CD4-positive, alpha-beta T cell (primary cell): ENCODE measurements at regions not wholly inside any gene's neighbourhood (a gene's known extent, or its start where the extent isn't known, plus 50 kb on each side); places are given as distances from the start of the nearest gene placed in this dataset.

Experiments
- ATAC-seq: fragments of 200-7000 bp; cut with Tn5 transposase; one replicate; pipeline ENCODE4 v1.10.0; 2022; ENCODE audit warnings: mild to moderate bottlenecking; ENCODE audit not compliant: poor library complexity
- CTCF ChIA-PET: fragments of 350-600 bp; sonication (Branson Sonifier 250); formaldehyde crosslinking; loops from one replicate; lab custom pipeline; 2021; ENCODE audit warnings: antibody characterized with exemption, inconsistent platforms; lab: Charles Lee
- POLR2A ChIA-PET: fragments of 350-600 bp; sonication (Branson Sonifier 250); formaldehyde crosslinking; loops from one replicate; lab custom pipeline; 2021; ENCODE audit warnings: antibody characterized with exemption, inconsistent platforms; lab: Charles Lee
- DNase-seq, 14 experiments: peaks; one replicate each; pipeline ENCODE4 v3.0.0-alpha.2; 2013 to 2020; ENCODE audit warnings: mixed read lengths in 2 of 14
- H3K27ac ChIP-seq, 2 donors: one replicate each; pipeline versions ENCODE4 v1.5.1 to v1.7.0; 2013; ENCODE audit warnings: low read length in 2 of 2, low read depth in 1 of 2, mild to moderate bottlenecking in 1 of 2
- H3K27me3 ChIP-seq, 2 experiments: 1 replicate in 1 of 2; 2 replicates in 1 of 2; pipeline versions ENCODE4 v1.6.1 to v1.7.0; 2013; ENCODE audit warnings: low read length in 2 of 2, control low read depth in 1 of 2, mild to moderate bottlenecking in 1 of 2, moderate library complexity in 1 of 2; ENCODE audit not compliant: insufficient read depth in 2 of 2, control insufficient read depth in 1 of 2
- H3K36me3 ChIP-seq: one replicate; pipeline ENCODE4 v1.6.1; 2013; ENCODE audit warnings: low read length, control low read depth; ENCODE audit not compliant: insufficient read depth
- H3K4me1 ChIP-seq: one replicate; pipeline ENCODE4 v1.6.1; 2013; ENCODE audit warnings: low read length, control low read depth; ENCODE audit not compliant: insufficient read depth
- H3K4me3 ChIP-seq: one replicate; pipeline ENCODE4 v1.5.1; 2013; ENCODE audit warnings: mild to moderate bottlenecking, low read length, moderate library complexity
- H3K9me3 ChIP-seq, 2 experiments: 1 replicate in 1 of 2; 2 replicates in 1 of 2; pipeline versions ENCODE4 v1.6.1 to v1.7.0; 2013; ENCODE audit warnings: low read length in 2 of 2, mild to moderate bottlenecking in 2 of 2, control low read depth in 1 of 2, moderate library complexity in 1 of 2; ENCODE audit not compliant: control insufficient read depth in 1 of 2, insufficient read depth in 1 of 2
- H3K27ac Mint-ChIP-seq: one replicate; pipeline ENCODE4 v1.8.0; 2020; ENCODE audit warnings: mixed read lengths
- H3K27me3 Mint-ChIP-seq: one replicate; pipeline ENCODE4 v1.8.0; 2021; ENCODE audit warnings: mixed read lengths
- H3K36me3 Mint-ChIP-seq: one replicate; pipeline ENCODE4 v1.8.0; 2021; ENCODE audit warnings: low read depth, mixed read lengths
- H3K4me1 Mint-ChIP-seq: one replicate; pipeline ENCODE4 v1.8.0; 2021; ENCODE audit warnings: low read depth, mixed read lengths
- H3K4me3 Mint-ChIP-seq: one replicate; pipeline ENCODE4 v1.8.0; 2020; ENCODE audit warnings: mild to moderate bottlenecking, mixed read lengths
- H3K9me3 Mint-ChIP-seq: one replicate; pipeline ENCODE4 v1.8.0; 2020; ENCODE audit warnings: mixed read lengths
- CTCF ChIP-seq: fragments of 200-600 bp; IDR thresholded peaks from one replicate; pipeline ENCODE4 v1.8.0; 2022; ENCODE audit warnings: antibody characterized with exemption, mild to moderate bottlenecking
- intact Hi-C, 2 experiments: fragments of 100-400 bp; cut with DNase I in 1 of 2; cut with micrococcal nuclease in 1 of 2; formaldehyde crosslinking; loops; one replicate each; pipeline versions ENCODE4 v1.15.1 to v1.9.0; 2023 to 2025; cut with DNase I, micrococcal nuclease

GRCh38 chr5:2577312-2578036 is 174.0 kb downstream of the IRX2 start:
- ChIA-PET CTCF (no interaction called here), POLR2A (no interaction called here)
- Histone ChIP-seq H3K9me3 (peaks cover 0 to 37% of the 10 kb centered on the region in 2 experiments), H3K27me3 (no peaks in the 10 kb centered on the region), H3K27ac (no peak overlapping the region), H3K4me3 (no peak overlapping the region), H3K4me1 (no peaks in the 10 kb centered on the region), H3K36me3 (no peaks in the 10 kb centered on the region)
- H3K36me3 Mint-ChIP-seq: no peaks in the 10 kb centered on the region
- H3K4me1 Mint-ChIP-seq: no peaks in the 10 kb centered on the region
- H3K27ac Mint-ChIP-seq: no peak overlapping the region
- H3K9me3 Mint-ChIP-seq: peaks cover 7% of the 10 kb centered on the region
- intact Hi-C loops: no loop called here
- ATAC-seq: no peak
- no peak for DNase-seq
- no peak for TF ChIP-seq CTCF
- H3K4me3 Mint-ChIP-seq: no peak overlapping the region
- H3K27me3 Mint-ChIP-seq: no peaks in the 10 kb centered on the region

- intact Hi-C loops: no loop called here
- no peaks in the 10 kb centered on the region for H3K27me3 ChIP-seq
- H3K4me3 ChIP-seq: no peak overlapping the region
- no peaks in the 10 kb centered on the region for H3K36me3 ChIP-seq
- Mint-ChIP-seq H3K36me3 (no peaks in the 10 kb centered on the region), H3K27me3 (no peaks in the 10 kb centered on the region), H3K27ac (no peak overlapping the region), H3K4me1 (no peaks in the 10 kb centered on the region), H3K9me3 (peaks cover 5% of the 10 kb centered on the region), H3K4me3 (no peak overlapping the region)
- H3K9me3 ChIP-seq: peaks cover 0 to 31% of the 10 kb centered on the region in 2 experiments
- no peaks in the 10 kb centered on the region for H3K4me1 ChIP-seq
- no peak overlapping the region for H3K27ac ChIP-seq
- ChIA-PET CTCF (no interaction called here), POLR2A (no interaction called here)
- DNase-seq (no peak), ATAC-seq (no peak)
- TF ChIP-seq CTCF: no peak
Measured at GRCh38 chr5:2576823-2577222, 174.7 kb downstream of the IRX2 start.

- DNase-seq: no peak
- intact Hi-C loops: no loop called here
- H3K36me3 ChIP-seq: no peaks in the 10 kb centered on the region
- Mint-ChIP-seq H3K27ac (no peak overlapping the region), H3K4me3 (no peak overlapping the region), H3K27me3 (no peaks in the 10 kb centered on the region), H3K9me3 (peaks cover 2% of the 10 kb centered on the region), H3K4me1 (no peaks in the 10 kb centered on the region), H3K36me3 (no peaks in the 10 kb centered on the region)
- H3K27me3 ChIP-seq: no peaks in the 10 kb centered on the region
- H3K27ac ChIP-seq: no peak overlapping the region
- H3K4me3 ChIP-seq: no peak overlapping the region
- ATAC-seq: no peak
- H3K9me3 ChIP-seq: peaks cover 0 to 26% of the 10 kb centered on the region in 2 experiments
- CTCF ChIA-PET: no interaction called here
- H3K4me1 ChIP-seq: no peaks in the 10 kb centered on the region
- POLR2A ChIA-PET: no interaction called here
- no peak for TF ChIP-seq CTCF
Measured at GRCh38 chr5:2575871-2576270, 175.6 kb downstream of the IRX2 start.
